ENCODE measurements at regions not wholly inside any gene's neighbourhood (a gene's known extent, or its start where the extent isn't known, plus 50 kb on each side); places are given as distances from the start of the nearest gene placed in this dataset.

GRCh38 chr2:74748665-74749064 is 85.3 kb upstream of the HK2 start:
- Histone ChIP-seq H3K27ac (ENCODE audit: low read depth, low read length, poor library complexity, severe bottlenecking) (no peak overlapping the region), H3K27me3 (replicated peaks; ENCODE audit: insufficient read depth, low read depth, low read length, poor library complexity) (no peaks in the 10 kb centered on the region), H3K4me3 (ENCODE audit: low read depth, low read length, poor library complexity, severe bottlenecking) (no peak overlapping the region), H3K4me1 (ENCODE audit: insufficient read depth, low read length, poor library complexity, severe bottlenecking) (no peaks in the 10 kb centered on the region), H3K36me3 (ENCODE audit: insufficient read depth, low read length, poor library complexity, severe bottlenecking) (no peaks in the 10 kb centered on the region), H3K9me3 (ENCODE audit: low read depth, low read length, poor library complexity, severe bottlenecking) (no peaks in the 10 kb centered on the region)
- no peak for TF ChIP-seq EZH2 (IDR thresholded peaks at IDR 0.05; ENCODE audit: borderline replicate concordance, low read depth, low read length, poor library complexity, severe bottlenecking)
- no peak for TF ChIP-seq CTCF (conservative IDR thresholded peaks at IDR 0.05; ENCODE audit: low read depth, low read length)
- CTCF ChIA-PET: no interaction called here
- intact Hi-C loops (cut with micrococcal nuclease; ENCODE audit: unreplicated experiment): no loop called here
- BruUV-seq (replicated peaks): no TSS peak
- no peak for DNase-seq (ENCODE audit: low spot score)
- POLR2A ChIA-PET (ENCODE audit: low non-redundant PET): no interaction called here

- BruUV-seq (replicated peaks): no TSS peak
- no peaks in the 10 kb centered on the region for H3K27me3 ChIP-seq (replicated peaks; ENCODE audit: insufficient read depth, low read depth, low read length, poor library complexity)
- DNase-seq (ENCODE audit: low spot score): no peak
- H3K4me3 ChIP-seq (ENCODE audit: low read depth, low read length, poor library complexity, severe bottlenecking): no peak overlapping the region
- H3K27ac ChIP-seq (ENCODE audit: low read depth, low read length, poor library complexity, severe bottlenecking): no peak overlapping the region
- TF ChIP-seq EZH2 (IDR thresholded peaks at IDR 0.05; ENCODE audit: borderline replicate concordance, low read depth, low read length, poor library complexity, severe bottlenecking) (no peak), CTCF (conservative IDR thresholded peaks at IDR 0.05; ENCODE audit: low read depth, low read length) (no peak)
- no peaks in the 10 kb centered on the region for H3K9me3 ChIP-seq (ENCODE audit: low read depth, low read length, poor library complexity, severe bottlenecking)
- H3K36me3 ChIP-seq (ENCODE audit: insufficient read depth, low read length, poor library complexity, severe bottlenecking): no peaks in the 10 kb centered on the region
- POLR2A ChIA-PET (ENCODE audit: low non-redundant PET): no interaction called here
- intact Hi-C loops (cut with micrococcal nuclease; ENCODE audit: unreplicated experiment): no loop called here
- CTCF ChIA-PET: no interaction called here
- H3K4me1 ChIP-seq (ENCODE audit: insufficient read depth, low read length, poor library complexity, severe bottlenecking): no peaks in the 10 kb centered on the region
Observed at GRCh38 chr2:74749432-74749831, 84.5 kb upstream of the HK2 start.

- POLR2A ChIA-PET (ENCODE audit: low non-redundant PET): no interaction called here
- Histone ChIP-seq H3K9me3 (ENCODE audit: low read depth, low read length, poor library complexity, severe bottlenecking) (peaks cover 6% of the 10 kb centered on the region), H3K27me3 (replicated peaks; ENCODE audit: insufficient read depth, low read depth, low read length, poor library complexity) (no peaks in the 10 kb centered on the region), H3K27ac (ENCODE audit: low read depth, low read length, poor library complexity, severe bottlenecking) (no peak overlapping the region), H3K4me1 (ENCODE audit: insufficient read depth, low read length, poor library complexity, severe bottlenecking) (no peaks in the 10 kb centered on the region), H3K4me3 (ENCODE audit: low read depth, low read length, poor library complexity, severe bottlenecking) (no peak overlapping the region), H3K36me3 (ENCODE audit: insufficient read depth, low read length, poor library complexity, severe bottlenecking) (no peaks in the 10 kb centered on the region)
- DNase-seq (ENCODE audit: low spot score): no peak
- BruUV-seq (replicated peaks): no TSS peak
- intact Hi-C loops (cut with micrococcal nuclease; ENCODE audit: unreplicated experiment): no loop called here
- no peak for TF ChIP-seq CTCF (conservative IDR thresholded peaks at IDR 0.05; ENCODE audit: low read depth, low read length)
- no peak for TF ChIP-seq EZH2 (IDR thresholded peaks at IDR 0.05; ENCODE audit: borderline replicate concordance, low read depth, low read length, poor library complexity, severe bottlenecking)
- CTCF ChIA-PET: interaction anchor here (0.6 kb wide), 1 partner anchor 554 kb away, joined by 4 read pairs; no protein-coding TSS in a partner anchor
Observed at GRCh38 chr2:74751981-74752851, 81.7 kb upstream of the HK2 start.
